Cardiac fibroblast (primary cell): ENCODE measurements at regions not wholly inside any gene's neighbourhood (a gene's known extent, or its start where the extent isn't known, plus 50 kb on each side); places are given as distances from the start of the nearest gene placed in this dataset.

Experiments
- DNase-seq, 2 donors: peaks; one replicate each; pipeline versions ENCODE4 v3.0.0 to v3.0.0-alpha.2; 2010; ENCODE audit warnings: low read depth in 2 of 2
- H3K4me3 ChIP-seq, 2 donors: replicated peaks in 1 of 2; 1 replicate in 1 of 2; 2 replicates in 1 of 2; pipeline ENCODE4 v1.5.1; 2011; ENCODE audit warnings: low read depth in 2 of 2, low read length in 2 of 2, mild to moderate bottlenecking in 2 of 2, moderate library complexity in 1 of 2
- TF ChIP-seq, protein P1 (sequence below): IDR thresholded peaks from one replicate; pipeline ENCODE4 v1.5.1; 2011; ENCODE audit warnings: low read depth, mild to moderate bottlenecking, low read length, inconsistent platforms

DNA sequence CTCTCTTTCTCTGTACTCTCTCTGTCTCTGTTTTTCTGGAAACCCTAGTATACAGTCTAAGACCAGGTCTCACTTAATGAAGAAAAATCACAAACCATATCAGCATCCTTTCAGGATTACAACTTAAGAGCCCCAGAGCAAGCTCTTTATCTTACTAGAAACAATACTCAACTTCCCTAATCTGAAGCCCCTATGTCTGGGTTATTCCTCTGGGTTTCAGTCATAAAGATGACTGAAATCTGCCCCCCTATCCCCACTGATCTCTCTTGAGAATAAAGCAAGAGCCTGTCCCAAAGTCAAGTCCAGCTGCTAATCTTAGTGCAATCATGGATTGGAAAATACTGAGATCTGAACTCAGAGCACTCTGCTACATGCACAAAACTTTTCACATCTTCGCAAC is 53.9 kb upstream of the PICALM start:
- no peak overlapping the region for H3K4me3 ChIP-seq
- TF ChIP-seq, protein P1, sequence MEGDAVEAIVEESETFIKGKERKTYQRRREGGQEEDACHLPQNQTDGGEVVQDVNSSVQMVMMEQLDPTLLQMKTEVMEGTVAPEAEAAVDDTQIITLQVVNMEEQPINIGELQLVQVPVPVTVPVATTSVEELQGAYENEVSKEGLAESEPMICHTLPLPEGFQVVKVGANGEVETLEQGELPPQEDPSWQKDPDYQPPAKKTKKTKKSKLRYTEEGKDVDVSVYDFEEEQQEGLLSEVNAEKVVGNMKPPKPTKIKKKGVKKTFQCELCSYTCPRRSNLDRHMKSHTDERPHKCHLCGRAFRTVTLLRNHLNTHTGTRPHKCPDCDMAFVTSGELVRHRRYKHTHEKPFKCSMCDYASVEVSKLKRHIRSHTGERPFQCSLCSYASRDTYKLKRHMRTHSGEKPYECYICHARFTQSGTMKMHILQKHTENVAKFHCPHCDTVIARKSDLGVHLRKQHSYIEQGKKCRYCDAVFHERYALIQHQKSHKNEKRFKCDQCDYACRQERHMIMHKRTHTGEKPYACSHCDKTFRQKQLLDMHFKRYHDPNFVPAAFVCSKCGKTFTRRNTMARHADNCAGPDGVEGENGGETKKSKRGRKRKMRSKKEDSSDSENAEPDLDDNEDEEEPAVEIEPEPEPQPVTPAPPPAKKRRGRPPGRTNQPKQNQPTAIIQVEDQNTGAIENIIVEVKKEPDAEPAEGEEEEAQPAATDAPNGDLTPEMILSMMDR: no peak
- DNase-seq: no peak

DNA sequence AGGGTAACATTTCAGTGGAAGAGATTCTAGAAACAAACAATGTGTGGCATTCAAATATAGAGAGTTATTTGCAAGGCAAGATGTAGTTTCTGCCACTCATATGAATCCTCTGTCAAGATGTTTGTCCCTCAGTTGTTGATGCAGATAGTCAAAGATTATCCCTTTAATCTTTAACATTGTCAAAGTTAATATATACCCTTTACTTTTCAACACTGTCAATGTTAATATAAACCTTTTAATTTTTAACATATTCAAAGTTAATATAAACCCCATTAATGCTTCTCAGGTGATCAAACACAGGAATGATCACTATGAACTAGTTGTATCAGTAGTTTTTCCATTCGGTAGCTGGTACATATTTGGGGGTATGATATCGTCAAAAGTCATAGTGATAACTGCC is 51.9 kb upstream of the PICALM start:
- no peak overlapping the region for H3K4me3 ChIP-seq
- TF ChIP-seq, protein P1: no peak
- no peak for DNase-seq

GRCh38 chr11:86119906-86120305 is 51.0 kb upstream of the PICALM start:
- no peak overlapping the region for H3K4me3 ChIP-seq
- no peak for DNase-seq
- TF ChIP-seq, protein P1: no peak

DNA sequence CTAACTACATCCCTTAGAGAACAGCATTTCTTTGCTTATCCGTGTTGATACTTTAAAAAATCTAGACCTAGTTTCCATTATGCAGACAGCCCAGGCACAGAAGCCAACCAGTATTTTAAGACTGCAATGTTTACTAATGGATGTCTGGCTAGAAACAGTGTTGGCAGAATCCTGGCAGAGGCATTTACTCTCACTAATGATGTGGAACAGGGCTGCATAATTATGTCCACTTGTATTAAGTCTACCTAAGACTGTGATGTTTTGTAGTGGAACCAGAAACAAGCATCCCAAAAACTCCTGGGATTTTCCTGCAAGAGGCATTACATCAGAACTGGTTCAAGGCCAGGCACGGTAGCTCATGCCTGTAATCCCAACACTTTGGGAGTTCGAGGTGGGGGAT is 50.2 kb upstream of the PICALM start:
- TF ChIP-seq, protein P1: no peak
- DNase-seq: peak in 1 of 2 donors; percentile 26

More for the DNA sequence above, 50.2 kb upstream of the PICALM start:
- no peak overlapping the region for H3K4me3 ChIP-seq
